ENCODE measurements at regions not wholly inside any gene's neighbourhood (a gene's known extent, or its start where the extent isn't known, plus 50 kb on each side); places are given as distances from the start of the nearest gene placed in this dataset.

DNA sequence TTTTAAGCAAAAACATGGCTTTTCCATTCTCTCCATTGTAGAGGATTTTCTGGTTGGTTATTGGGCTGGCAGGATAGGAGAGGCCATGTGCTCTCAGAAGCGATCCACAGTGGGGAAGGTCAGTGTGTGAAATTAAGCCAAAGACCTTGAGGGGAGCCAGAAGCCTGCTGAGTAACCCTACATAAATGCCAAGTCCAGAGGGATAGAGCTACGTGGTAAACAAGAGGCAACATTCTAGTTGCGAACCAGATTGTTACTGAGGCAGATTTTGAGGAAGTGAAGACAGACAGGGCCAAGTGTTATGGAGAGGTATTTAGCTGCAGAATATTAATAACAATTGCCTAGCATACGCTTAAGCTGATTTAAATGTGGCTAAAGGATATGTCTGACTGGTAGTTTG, 592.8 kb upstream of the GBE1 start:
- TF ChIP-seq DPF2 (IDR thresholded peaks at IDR 0.05) (no peak), CBX2 (IDR thresholded peaks at IDR 0.05; ENCODE audit: insufficient read depth, low read length, poor library complexity, severe bottlenecking) (no peak), SP1 (CRISPR knock-in tag; IDR thresholded peaks at IDR 0.05) (no peak), MAFF (IDR thresholded peaks at IDR 0.05; ENCODE audit: low read length) (no peak), YY1 (IDR thresholded peaks at IDR 0.05; ENCODE audit: borderline replicate concordance in 1 of 3, control insufficient read depth in 1 of 3, extremely low read depth in 1 of 3, insufficient read depth in 3 of 3, insufficient read length in 1 of 3, insufficient replicate concordance in 2 of 3, low read depth in 1 of 3, low read length in 2 of 3) (no peak), EP300 (IDR thresholded peaks at IDR 0.05; ENCODE audit: low read length) (no peak), POLR2AphosphoS5 (IDR thresholded peaks at IDR 0.05; ENCODE audit: control insufficient read depth, insufficient read depth, low read depth, low read length) (no peak), ZNF354B (CRISPR knock-in tag; IDR thresholded peaks at IDR 0.05) (no peak), BACH1 (tag; IDR thresholded peaks at IDR 0.05) (no peak), ZNF24 (IDR thresholded peaks at IDR 0.05) (no peak), PRPF4 (IDR thresholded peaks at IDR 0.05; ENCODE audit: insufficient read depth, low read depth, low read length, poor library complexity, severe bottlenecking) (no peak), ZNF347 (CRISPR knock-in tag; IDR thresholded peaks at IDR 0.05; ENCODE audit: low read depth) (no peak), PHF8 (IDR thresholded peaks at IDR 0.05; ENCODE audit: borderline replicate concordance, low read length) (no peak)
- TF ChIP-seq, protein P1, sequence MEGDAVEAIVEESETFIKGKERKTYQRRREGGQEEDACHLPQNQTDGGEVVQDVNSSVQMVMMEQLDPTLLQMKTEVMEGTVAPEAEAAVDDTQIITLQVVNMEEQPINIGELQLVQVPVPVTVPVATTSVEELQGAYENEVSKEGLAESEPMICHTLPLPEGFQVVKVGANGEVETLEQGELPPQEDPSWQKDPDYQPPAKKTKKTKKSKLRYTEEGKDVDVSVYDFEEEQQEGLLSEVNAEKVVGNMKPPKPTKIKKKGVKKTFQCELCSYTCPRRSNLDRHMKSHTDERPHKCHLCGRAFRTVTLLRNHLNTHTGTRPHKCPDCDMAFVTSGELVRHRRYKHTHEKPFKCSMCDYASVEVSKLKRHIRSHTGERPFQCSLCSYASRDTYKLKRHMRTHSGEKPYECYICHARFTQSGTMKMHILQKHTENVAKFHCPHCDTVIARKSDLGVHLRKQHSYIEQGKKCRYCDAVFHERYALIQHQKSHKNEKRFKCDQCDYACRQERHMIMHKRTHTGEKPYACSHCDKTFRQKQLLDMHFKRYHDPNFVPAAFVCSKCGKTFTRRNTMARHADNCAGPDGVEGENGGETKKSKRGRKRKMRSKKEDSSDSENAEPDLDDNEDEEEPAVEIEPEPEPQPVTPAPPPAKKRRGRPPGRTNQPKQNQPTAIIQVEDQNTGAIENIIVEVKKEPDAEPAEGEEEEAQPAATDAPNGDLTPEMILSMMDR (IDR thresholded peaks at IDR 0.05 in 2 of 3, conservative IDR thresholded peaks at IDR 0.05 in 1 of 3; ENCODE audit: insufficient read depth in 2 of 3, low read depth in 1 of 3, low read length in 3 of 3) = no peak
